GM18907 (cell line): ENCODE measurements at regions not wholly inside any gene's neighbourhood (a gene's known extent, or its start where the extent isn't known, plus 50 kb on each side); places are given as distances from the start of the nearest gene placed in this dataset.

Experiments
- ATAC-seq: cut with Tn5 transposase; IDR thresholded peaks from one replicate; pipeline ENCODE4 v1.9.1; 2021; ENCODE audit warnings: mild to moderate bottlenecking, moderate library complexity; ENCODE audit not compliant: unreplicated experiment

DNA sequence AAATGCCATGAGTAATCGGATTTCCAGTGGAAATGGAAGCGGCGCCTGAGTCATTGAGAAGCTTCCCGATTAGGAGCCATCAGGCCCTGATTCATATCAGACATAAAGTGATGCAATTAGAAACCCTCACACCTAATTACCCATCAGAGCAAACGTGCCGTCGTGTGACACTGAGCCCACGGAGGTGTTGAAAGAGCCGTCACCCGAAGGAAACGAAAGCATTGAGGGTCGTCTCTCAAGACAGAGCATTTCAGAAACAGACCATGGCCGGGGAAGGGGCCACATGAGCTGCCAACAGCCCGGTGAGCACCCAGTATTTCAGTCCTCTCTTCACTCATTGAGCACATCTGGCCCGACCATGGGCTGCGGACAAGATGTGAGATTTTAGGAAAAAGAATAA, 829.3 kb downstream of the TBC1D22A start:
- no peak for ATAC-seq

GRCh38 chr22:47591016-47591415, 828.6 kb downstream of the TBC1D22A start:
- no peak for ATAC-seq

DNA sequence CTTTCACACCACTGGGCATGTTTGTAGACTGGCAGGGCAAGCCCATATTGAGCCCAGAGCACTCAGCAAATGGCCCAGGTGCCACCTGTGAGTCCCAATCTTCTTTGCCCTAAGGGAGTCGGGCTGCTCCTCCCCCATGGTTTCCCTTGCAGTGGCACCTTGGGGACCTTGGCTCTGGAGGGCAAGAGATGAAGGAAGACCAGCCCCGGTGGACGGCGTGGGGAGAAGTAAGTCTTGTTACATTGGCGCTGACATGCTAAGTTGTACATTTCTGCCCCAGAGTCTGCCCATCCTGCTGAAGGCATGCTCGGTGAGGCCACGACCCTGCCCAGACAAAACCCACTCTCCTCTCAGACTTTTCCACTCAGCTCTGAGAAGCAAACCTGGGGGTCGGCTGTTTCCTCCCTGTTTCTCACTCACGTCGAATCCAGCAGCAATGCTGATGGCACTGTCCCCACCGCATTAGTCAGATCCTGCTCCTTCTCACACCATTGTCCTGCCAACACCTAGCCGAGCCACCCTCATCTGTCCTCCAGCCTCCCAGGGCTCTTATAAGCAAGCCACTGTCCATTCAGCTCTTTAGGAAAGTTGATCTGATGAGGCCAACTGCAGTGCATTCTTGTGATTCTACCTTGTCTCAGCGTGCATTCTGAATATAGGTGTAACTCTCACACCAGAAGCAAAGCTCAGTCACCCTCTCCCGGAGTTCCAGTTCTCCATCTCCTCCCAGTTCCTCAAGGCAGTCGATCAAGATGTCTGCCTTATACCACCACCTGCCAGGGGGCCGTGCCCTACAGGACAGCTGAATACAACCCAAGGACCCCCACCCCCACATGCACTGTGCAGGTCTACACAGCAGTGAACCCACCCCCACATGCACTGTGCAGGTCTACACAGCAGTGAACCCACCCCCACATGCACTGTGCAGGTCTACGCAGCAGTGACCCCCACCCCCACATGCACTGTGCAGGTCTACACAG, 827.1 kb downstream of the TBC1D22A start:
- no peak for ATAC-seq

- no peak for ATAC-seq
Observed at GRCh38 chr22:47588578-47588960, 826.1 kb downstream of the TBC1D22A start.

- ATAC-seq, result no peak
Observed at GRCh38 chr22:47587861-47588577, 825.6 kb downstream of the TBC1D22A start.

- no peak for ATAC-seq
Observed at GRCh38 chr22:47587361-47587760, 824.9 kb downstream of the TBC1D22A start.

GRCh38 chr22:47586946-47587345, 824.5 kb downstream of the TBC1D22A start:
- ATAC-seq, result no peak

DNA sequence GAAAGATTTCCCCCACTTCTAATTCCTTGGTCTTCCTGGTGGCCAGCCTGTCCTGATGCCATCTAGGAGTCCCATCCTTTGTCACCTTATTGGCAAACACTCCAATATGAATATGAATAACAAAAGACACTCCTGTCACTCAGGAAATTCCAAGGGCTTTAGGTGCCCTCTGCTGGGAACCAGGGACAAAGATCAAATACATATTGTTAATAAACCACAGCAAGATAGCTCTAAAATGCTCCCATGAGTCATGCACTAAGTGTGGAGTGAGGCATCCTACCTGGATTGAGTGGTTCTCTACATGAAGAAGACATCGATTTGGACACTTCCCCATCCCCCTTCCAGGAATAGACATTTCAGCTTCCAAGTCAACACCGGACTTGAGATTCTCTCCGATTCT, 823.6 kb downstream of the TBC1D22A start:
- ATAC-seq, result no peak

DNA sequence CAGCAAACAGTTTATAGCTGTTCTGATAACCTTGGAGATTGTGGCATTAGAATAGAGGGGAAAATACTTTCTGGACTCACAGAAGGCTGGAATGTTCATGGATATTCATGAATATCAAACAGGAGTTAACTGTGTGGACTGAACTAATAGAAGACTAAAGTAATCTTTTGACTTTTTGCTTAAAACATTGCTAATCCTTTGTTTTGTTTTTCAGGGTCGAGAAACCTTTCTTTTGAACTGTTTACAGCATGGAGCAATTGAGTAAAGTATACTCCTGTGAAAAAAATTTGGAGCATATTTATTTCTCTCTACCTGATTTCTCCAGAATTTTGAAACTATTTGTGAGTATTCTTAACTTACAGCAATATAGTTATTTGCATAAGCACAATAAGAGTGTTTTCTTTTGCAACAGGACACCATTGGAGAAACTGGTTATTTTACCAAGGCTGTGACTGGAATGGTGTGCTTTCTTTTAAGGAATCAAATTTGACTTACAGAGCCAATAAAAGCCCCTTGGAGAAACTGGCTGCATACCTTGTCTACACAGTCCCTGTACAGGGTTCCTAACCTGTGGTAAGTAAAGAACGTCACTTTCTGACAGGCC, 821.6 kb downstream of the TBC1D22A start:
- no peak for ATAC-seq

GRCh38 chr22:47582067-47582466, 819.6 kb downstream of the TBC1D22A start:
- ATAC-seq, result no peak

DNA sequence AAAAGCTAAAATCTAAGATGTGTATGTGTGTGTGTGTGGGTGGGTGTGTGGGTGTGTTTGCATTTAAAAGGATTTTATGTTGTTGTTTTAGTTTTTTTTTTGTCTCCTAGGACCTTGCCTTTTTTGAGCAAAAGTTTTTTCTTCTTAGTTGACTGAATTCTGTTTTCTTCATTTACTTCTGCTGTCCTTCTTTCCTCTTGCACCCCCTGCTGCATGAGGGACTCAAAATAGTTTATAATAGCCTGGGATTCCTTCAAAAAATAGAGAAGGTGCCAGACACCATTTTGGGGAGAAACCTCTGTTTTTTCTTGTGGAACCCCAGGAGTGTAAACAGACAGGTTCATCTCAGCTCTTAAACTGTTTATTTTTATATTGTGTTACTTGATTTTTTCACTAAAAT, 817.7 kb downstream of the TBC1D22A start:
- ATAC-seq, result no peak

- ATAC-seq, result no peak
Observed at GRCh38 chr22:47576908-47577307, 814.5 kb downstream of the TBC1D22A start.

- ATAC-seq, result no peak
Observed at GRCh38 chr22:47575291-47575690, 812.8 kb downstream of the TBC1D22A start.

DNA sequence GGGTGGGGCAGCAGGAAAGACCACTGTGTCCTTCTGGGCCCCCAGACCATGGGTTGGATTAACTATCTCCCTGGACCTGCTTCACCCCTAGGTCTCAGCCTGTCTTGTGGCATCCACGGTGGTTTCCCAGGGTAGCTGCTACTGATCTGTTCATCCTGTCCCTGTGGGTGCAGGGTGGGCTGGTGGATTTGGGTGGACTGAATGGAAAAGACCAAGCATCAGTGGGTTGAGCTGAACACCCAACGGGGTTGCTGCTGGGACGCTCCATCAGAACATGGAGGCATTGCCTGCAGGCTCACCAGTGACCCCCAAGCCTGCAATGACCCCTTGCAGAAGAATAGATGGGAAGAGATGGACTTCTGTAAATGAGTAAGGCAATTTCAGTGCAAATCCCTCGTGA, 812.1 kb downstream of the TBC1D22A start:
- ATAC-seq, result no peak

- no peak for ATAC-seq
Observed at GRCh38 chr22:47573141-47573540, 810.7 kb downstream of the TBC1D22A start.

DNA sequence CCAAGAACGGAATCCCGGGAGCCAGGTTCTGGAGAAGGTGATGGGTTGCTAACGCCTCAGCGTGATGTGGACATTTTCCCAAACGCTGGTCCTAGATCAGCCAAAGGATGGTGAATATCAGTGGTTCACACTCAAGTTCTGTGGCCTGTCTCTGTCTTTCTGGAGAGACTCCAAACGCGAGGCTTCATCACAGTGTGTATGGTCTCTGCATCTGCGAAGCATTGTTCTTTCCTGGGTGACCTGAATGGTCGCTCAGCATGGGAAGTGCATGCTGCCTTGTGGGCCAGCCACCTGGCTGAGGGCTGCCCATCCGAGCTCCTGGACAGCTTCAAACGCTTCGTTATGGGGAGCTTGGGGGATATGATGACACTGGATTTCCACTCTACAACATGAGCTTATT, 810.0 kb downstream of the TBC1D22A start:
- ATAC-seq, result no peak

DNA sequence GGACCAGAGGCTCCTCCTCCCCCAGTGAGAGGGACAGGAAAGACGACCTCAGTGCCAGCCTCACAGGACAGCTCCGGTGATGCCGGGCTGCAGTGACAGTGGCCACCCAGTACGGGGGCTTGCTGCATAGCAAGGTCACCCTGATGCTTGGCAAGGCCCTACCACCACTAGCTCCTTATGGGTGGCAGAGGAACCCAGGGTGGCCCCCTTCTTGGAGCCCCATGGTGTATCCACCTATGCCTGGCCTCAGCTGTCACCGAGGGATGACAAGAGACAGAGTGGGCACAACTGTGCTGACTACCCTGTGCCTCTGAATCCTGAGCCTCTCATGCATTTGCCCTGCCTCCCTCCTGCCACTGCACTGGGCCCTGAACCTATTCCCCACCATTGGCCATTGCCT, 809.2 kb downstream of the TBC1D22A start:
- no peak for ATAC-seq

DNA sequence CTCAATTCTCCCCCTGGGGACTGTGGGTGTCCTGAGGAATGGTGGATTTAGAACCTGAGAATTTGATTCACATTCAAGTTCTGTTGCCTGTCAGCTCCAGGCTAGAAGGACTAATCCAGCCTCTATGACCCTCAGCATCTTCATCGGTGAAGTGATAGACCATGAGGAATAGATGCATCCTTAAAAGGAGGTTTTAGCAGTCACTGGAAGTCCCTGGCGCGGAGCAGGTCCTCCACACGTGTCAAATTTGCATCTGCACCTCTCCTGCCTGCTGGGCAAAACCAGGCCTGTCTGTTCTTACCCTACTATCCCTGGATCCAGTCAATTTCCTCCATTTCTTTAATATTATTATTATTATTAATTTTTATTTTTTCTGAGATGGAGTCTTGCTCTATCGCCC, 808.4 kb downstream of the TBC1D22A start:
- no peak for ATAC-seq

- no peak for ATAC-seq
Observed at GRCh38 chr22:47570300-47570685, 807.8 kb downstream of the TBC1D22A start.

- no peak for ATAC-seq
Observed at GRCh38 chr22:47569389-47570299, 807.2 kb downstream of the TBC1D22A start.

DNA sequence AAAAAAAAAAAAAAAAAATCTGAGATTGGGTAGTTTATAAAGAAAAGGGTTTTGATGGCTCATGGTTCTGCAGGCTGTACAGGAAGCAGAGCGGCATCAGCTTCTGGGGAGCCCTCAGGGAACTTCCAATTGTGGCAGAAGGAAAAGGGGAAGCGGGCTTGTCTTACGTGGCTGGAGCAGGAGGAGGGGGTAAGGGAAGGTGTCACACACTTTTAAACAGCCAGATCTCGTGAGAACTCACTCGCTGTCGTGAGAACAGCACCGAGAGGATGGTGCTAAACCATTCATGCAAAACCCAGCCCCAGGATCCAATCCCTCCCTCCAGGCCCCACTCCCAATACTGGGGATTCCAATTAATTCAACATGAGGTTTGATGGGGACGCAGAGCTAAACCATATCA, 806.2 kb downstream of the TBC1D22A start:
- ATAC-seq, result no peak
